ENCODE measurements at regions not wholly inside any gene's neighbourhood (a gene's known extent, or its start where the extent isn't known, plus 50 kb on each side); places are given as distances from the start of the nearest gene placed in this dataset.

DNA sequence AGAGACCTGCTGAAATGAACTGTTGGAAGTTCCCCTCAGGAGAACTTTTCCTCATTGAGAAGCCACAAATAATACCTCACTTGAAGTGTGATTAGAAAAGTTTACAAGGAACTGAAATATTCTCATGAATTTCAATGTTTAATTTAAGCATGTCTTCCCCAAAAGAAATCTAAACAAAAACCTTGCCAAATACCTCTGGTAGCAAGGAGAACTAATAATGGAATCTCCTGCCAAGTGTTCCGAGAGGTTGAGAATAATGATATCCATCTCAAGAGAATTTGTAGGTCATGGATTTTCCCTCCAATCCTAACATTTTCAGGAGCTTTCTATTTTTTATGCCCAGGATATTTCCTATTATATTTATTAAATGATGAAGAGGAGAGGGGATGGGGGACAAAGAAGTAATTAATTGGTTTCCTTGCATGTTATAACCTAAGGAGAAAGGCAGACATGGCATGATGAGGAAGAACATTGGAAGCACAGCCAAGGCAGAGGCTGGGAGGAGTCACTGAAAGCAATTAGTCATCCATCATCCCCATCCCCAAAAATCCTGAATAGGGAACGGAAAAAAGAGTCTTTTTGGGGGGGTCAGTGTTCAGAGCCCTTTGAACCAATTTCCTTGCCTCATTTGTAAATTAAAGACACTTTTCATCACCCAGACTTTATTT is 93.6 kb upstream of the IL6 start:
- Histone ChIP-seq H3K27ac (no peak overlapping the region), H3K27me3 (no peaks in the 10 kb centered on the region), H3K4me1 (peaks cover 0 to 20% of the 10 kb centered on the region in 2 donors), H3K4me3 (no peak overlapping the region), H3K9me3 (no peaks in the 10 kb centered on the region), H3K36me3 (no peaks in the 10 kb centered on the region)
- intact Hi-C loops (cut with DNase I): no loop called here
- no peak for DNase-seq (ENCODE audit: low spot score in 2 of 2)
- TF ChIP-seq, protein P1, sequence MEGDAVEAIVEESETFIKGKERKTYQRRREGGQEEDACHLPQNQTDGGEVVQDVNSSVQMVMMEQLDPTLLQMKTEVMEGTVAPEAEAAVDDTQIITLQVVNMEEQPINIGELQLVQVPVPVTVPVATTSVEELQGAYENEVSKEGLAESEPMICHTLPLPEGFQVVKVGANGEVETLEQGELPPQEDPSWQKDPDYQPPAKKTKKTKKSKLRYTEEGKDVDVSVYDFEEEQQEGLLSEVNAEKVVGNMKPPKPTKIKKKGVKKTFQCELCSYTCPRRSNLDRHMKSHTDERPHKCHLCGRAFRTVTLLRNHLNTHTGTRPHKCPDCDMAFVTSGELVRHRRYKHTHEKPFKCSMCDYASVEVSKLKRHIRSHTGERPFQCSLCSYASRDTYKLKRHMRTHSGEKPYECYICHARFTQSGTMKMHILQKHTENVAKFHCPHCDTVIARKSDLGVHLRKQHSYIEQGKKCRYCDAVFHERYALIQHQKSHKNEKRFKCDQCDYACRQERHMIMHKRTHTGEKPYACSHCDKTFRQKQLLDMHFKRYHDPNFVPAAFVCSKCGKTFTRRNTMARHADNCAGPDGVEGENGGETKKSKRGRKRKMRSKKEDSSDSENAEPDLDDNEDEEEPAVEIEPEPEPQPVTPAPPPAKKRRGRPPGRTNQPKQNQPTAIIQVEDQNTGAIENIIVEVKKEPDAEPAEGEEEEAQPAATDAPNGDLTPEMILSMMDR (IDR thresholded peaks at IDR 0.05): no peak

DNA sequence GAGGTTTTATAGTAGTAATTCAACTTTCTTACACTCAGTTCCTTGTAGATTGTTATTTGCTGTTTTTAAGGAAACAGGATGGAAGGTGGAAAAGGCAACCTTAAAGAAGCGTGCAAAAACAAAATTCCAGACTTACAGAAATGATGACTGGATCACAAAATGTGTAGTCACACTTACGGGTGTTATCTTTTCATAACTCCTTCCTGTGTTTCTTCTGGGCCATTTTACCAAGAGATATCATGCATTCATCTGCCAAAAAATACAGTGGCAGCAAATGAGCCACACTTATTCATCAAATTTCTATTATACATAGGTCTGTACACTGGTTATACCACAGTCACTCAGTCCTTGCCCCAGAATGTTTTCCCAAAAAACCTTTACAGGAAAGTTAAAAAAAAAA is 94.3 kb upstream of the IL6 start:
- TF ChIP-seq, protein P1 (IDR thresholded peaks at IDR 0.05): no peak
- H3K27ac ChIP-seq: peak overlapping the region in 1 of 2 donors; percentile 7
- intact Hi-C loops (cut with DNase I): no loop called here

DNA sequence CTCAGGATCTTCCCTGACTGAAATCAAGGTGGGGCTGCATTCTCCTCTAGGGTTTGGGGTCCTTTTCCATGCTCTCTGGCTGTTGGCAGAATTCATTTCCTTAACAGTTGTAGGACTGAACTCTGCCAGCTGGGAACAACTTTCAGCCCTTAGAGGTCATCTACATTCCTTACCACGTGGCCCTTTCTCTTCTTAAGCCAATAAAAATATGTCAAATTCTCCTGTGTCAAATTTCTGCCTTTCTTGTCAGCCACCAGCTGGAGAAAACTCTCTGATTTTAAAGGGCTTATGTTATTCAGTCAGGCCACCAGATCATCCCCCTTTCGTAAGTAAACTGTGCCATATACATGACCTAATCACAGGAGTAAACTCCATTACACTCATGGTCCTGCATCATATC is 95.3 kb upstream of the IL6 start:
- TF ChIP-seq, protein P1 (IDR thresholded peaks at IDR 0.05): no peak
- peak overlapping the region in 1 of 2 donors; percentile 7 for H3K27ac ChIP-seq
- no peaks in the 10 kb centered on the region for H3K27me3 ChIP-seq
- H3K9me3 ChIP-seq: no peaks in the 10 kb centered on the region
- intact Hi-C loops (cut with DNase I): no loop called here
- DNase-seq (ENCODE audit: low spot score in 2 of 2): no peak
- no peak overlapping the region for H3K4me3 ChIP-seq
- H3K36me3 ChIP-seq: no peaks in the 10 kb centered on the region
- peaks cover 0 to 20% of the 10 kb centered on the region in 2 donors for H3K4me1 ChIP-seq

More for the DNA sequence above, 94.3 kb upstream of the IL6 start:
- Histone ChIP-seq H3K4me3 (no peak overlapping the region), H3K4me1 (peaks cover 0 to 20% of the 10 kb centered on the region in 2 donors), H3K27me3 (no peaks in the 10 kb centered on the region), H3K9me3 (no peaks in the 10 kb centered on the region), H3K36me3 (no peaks in the 10 kb centered on the region)
- no peak for DNase-seq (ENCODE audit: low spot score in 2 of 2)

DNA sequence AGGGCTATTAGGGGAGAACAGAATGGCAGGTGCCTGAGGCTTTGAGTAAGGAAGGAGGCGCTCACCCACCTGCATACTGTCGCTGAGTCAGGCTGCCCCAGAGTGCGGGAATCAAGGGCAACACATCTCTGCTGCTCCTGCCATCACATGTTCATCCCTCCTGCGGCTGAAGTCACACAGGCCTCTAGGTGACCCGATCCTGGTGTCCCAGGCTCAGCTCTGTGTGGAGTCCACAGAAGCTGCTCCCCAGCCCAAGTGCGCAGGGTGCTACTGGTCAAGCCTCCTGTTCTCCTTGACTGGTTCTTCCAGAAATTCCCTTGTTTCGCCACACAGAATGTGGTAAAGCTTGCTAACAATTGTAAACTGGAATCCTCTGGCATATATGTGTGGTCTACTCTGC is 96.9 kb upstream of the IL6 start:
- no peak for DNase-seq (ENCODE audit: low spot score in 2 of 2)
- TF ChIP-seq, protein P1 (IDR thresholded peaks at IDR 0.05): no peak
- H3K36me3 ChIP-seq: no peaks in the 10 kb centered on the region
- intact Hi-C loops (cut with DNase I): no loop called here
- H3K9me3 ChIP-seq: no peaks in the 10 kb centered on the region
- no peak overlapping the region for H3K27ac ChIP-seq
- H3K4me3 ChIP-seq: no peak overlapping the region
- H3K4me1 ChIP-seq: peaks cover 0 to 20% of the 10 kb centered on the region in 2 donors
- H3K27me3 ChIP-seq: no peaks in the 10 kb centered on the region

DNA sequence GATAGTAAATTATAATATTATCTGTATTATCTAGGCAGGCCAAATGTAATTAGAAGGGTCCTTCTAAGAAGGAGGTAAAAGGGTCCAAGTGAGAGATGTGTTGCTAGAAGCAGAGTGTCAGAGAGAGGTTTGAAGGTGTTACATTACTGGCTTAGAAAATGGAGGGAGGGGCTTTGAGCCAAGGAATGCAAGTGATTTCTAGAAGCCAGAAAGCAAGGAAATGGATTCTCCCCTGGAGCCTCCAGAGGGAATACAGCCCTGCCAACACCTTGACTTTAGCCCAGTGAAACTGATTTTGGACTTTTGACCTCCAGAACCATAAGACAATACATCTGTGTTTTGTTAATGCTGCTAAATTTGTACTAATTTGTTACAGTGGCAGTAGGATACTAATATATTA is 97.9 kb upstream of the IL6 start:
- H3K4me1 ChIP-seq: peaks cover 0 to 19% of the 10 kb centered on the region in 2 donors

More for the DNA sequence above, 97.9 kb upstream of the IL6 start:
- H3K9me3 ChIP-seq: no peaks in the 10 kb centered on the region
- no peaks in the 10 kb centered on the region for H3K36me3 ChIP-seq
- no peak overlapping the region for H3K4me3 ChIP-seq
- no peak overlapping the region for H3K27ac ChIP-seq
- H3K27me3 ChIP-seq: no peaks in the 10 kb centered on the region
- DNase-seq (ENCODE audit: low spot score in 2 of 2): no peak
- TF ChIP-seq, protein P1 (IDR thresholded peaks at IDR 0.05): no peak
- intact Hi-C loops (cut with DNase I): loop anchor here (5.0 kb wide), 1 partner anchor 67 kb away; no protein-coding TSS in a partner anchor
